Fibroblast of lung (primary cell): ENCODE measurements at regions not wholly inside any gene's neighbourhood (a gene's known extent, or its start where the extent isn't known, plus 50 kb on each side); places are given as distances from the start of the nearest gene placed in this dataset.

ENCODE experiments used
- EZH2 ChIP-seq: IDR thresholded peaks from 2 replicates; pipeline ENCODE4 v1.5.1; 2012; ENCODE audit warnings: low read length, control low read depth, mild to moderate bottlenecking; ENCODE audit errors: missing control alignments
- TF ChIP-seq, protein P1 (sequence below), 2 donors: IDR thresholded peaks in 1 of 2; conservative IDR thresholded peaks in 1 of 2; 1 replicate in 1 of 2; 2 replicates in 1 of 2; pipeline ENCODE4 v1.5.1; 2011 to 2012; ENCODE audit warnings: low read length in 2 of 2, control low read depth in 1 of 2, inconsistent platforms in 1 of 2, low read depth in 1 of 2, mild to moderate bottlenecking in 1 of 2

DNA sequence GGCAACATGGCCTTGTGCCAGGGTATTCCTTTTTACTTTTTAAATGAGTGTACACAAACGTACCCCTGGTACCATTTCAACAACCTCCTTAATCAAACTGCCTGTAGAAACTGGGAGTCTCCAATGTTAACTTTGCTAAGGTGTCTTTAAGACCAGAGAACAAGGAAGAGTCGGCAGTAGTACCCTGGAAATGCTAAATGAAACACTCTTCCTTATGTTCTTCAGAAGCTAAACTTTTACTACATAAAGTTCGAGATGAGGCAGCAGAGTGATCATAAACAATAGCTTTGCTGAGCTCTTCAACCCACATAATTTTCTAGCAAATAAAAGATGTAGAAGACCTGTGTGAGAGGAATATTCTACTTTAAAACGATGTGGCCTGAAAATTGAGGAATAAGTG is 297.7 kb upstream of the NRIP1 start:
- TF ChIP-seq, protein P1, sequence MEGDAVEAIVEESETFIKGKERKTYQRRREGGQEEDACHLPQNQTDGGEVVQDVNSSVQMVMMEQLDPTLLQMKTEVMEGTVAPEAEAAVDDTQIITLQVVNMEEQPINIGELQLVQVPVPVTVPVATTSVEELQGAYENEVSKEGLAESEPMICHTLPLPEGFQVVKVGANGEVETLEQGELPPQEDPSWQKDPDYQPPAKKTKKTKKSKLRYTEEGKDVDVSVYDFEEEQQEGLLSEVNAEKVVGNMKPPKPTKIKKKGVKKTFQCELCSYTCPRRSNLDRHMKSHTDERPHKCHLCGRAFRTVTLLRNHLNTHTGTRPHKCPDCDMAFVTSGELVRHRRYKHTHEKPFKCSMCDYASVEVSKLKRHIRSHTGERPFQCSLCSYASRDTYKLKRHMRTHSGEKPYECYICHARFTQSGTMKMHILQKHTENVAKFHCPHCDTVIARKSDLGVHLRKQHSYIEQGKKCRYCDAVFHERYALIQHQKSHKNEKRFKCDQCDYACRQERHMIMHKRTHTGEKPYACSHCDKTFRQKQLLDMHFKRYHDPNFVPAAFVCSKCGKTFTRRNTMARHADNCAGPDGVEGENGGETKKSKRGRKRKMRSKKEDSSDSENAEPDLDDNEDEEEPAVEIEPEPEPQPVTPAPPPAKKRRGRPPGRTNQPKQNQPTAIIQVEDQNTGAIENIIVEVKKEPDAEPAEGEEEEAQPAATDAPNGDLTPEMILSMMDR (conservative IDR thresholded peaks at IDR 0.05 in 1 of 2, IDR thresholded peaks at IDR 0.05 in 1 of 2; ENCODE audit: low read depth in 1 of 2, low read length in 2 of 2): no peak
- TF ChIP-seq EZH2: no peak
